ENCODE measurements at regions not wholly inside any gene's neighbourhood (a gene's known extent, or its start where the extent isn't known, plus 50 kb on each side); places are given as distances from the start of the nearest gene placed in this dataset.

DNA sequence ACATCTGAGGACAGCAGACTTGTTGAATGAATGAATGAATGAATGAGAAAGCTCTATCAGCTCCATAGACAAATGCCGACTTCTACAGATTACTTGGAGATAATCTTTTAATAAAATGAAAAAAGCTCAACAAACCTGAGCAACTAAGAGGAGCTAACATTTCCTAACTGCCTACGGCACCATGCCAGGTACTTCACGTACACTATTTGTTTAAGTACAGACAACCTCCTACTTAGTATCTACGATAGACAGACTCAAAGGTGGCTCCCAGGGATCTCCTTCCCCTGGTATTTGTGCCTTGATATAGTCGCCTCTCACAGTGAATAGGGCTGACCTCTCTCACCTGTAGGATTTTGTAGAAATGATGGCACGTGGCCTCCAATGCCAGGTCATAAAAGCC is 412.2 kb upstream of the FAT1 start:
- no peak for DNase-seq

DNA sequence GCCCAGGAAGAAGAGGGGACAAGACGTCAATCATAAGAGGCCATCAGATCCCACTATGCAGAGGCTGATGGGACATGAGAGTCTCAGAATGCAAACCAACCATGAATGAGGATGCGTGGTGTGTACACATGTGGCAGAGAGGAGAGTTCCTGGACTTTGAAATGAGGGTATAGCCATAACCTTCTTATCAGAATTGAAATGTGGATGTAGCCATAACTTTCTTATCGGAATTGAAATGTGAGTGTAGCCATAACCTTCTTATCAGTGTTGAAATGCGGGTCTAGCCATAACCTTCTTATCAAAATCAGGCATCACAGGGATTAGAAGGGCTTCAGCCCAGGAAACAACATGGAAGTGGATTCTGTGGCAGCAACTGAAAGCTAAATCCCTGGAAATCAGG is 415.5 kb upstream of the FAT1 start:
- no peak for DNase-seq

DNA sequence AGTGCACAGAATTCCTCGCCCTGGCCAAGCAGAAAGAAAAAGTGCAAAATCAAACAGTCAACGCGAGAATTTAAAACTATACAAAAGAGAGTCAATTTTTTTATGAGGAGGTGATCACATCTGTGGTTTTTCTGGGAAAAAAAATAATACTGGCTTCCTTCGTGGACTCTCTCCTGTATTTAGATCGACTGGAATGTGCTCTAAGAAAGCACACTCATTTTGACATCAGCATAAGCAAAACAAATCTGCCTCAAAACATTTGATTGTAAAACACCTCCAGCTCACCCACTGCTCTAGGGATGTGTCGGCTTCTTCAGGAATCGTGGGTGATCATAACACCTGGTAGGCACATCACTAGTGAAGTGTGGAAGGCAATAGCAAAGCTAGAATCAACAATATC is 417.4 kb upstream of the FAT1 start:
- no peak for DNase-seq

DNA sequence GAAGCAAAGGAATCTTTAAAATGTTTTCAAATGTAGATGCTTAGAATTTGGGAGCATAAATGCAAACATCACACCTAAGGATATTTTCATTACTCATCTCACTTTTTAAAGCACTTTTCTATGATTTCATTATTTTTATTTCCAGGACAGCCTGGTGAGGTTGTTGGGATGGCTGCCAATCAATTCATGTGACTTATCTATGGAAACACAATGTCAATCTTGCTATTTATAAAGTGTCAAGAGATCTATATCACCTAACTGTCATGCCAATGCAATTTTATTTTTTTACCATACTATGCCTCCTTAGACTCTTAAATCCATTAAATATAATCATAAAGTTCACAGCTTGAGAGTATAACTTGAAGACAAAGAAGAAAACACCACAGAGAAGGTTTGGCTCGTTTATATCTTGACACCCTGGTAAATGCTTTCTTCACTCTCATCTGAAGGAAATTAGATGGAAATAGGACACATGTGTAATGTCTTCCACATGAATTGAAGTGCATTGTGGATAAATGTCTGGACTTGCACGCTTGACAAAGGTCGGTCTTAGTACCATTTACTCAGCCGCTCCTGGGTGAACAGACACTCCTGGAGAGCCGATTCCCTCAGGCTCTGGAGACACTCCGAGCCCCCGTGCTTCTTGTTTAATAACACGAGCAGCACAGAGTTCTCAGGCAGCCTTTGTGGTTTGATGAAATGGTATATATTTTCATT is 425.7 kb upstream of the FAT1 start:
- no peak for DNase-seq

DNA sequence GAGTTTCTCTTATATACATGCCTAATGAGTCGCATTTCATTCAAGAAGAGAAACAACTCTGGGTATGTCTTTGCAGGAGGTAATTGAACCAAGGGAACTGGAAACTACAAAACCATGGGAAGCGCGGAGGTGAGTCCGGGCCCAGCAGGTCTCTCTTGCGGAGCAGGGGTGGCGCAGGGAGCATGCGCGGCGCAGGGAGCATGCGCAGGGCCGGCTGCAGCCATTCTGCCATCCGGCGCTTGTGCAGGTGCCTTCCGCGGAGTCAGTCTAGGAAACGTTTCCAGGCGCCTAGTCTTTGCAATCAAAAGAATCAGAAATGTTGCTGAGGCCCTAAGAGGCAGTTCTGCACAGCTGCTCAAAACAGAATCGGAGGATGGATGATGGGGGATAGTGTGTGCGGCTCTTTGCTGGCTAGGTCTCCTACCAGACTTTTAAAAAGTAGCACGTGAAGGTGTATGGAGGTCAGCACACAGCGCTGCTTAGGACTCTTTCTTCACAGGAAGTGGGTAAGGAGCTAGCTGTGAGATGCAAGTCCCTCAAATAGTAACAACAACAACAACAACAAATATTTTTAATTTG is 433.8 kb upstream of the FAT1 start:
- DNase-seq, result no peak

DNA sequence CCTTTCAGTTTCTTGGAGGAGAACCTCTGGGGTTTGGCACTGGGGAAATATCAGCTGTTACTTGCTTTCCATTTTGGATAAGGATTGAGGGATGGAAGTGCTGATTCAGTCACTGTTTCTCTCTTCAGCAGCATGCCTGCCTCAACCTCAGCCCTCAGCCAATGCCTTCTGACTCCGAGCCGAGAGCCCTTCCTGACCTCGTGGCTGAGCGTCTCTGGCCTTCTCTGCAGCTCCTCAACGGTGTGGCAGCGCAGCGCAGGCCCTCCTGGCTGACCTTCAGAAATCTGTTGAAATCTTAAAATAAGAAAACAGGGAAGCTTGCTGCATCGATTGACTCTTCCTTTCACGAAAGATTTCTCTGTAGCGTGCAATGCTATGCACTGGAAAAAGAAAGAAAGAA is 434.3 kb upstream of the FAT1 start:
- no peak for DNase-seq

DNA sequence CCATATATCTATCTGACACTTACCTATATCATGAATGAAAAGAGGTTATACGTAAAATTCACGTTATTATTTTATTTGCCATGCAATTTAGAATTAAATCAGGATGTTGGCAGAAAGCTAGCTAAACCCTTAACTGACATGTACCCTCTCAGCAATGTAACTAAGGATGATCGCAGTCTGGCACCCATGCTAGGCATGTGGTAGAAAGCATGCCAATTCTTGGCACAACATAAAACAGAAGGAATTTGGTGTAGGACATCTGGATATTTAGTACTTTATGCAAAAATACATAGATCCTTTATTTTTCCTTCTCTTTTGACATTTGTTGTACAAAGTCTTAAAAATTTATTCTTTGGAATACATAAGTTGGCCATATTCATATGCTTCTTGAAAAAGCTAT is 436.8 kb upstream of the FAT1 start:
- DNase-seq, result no peak

DNA sequence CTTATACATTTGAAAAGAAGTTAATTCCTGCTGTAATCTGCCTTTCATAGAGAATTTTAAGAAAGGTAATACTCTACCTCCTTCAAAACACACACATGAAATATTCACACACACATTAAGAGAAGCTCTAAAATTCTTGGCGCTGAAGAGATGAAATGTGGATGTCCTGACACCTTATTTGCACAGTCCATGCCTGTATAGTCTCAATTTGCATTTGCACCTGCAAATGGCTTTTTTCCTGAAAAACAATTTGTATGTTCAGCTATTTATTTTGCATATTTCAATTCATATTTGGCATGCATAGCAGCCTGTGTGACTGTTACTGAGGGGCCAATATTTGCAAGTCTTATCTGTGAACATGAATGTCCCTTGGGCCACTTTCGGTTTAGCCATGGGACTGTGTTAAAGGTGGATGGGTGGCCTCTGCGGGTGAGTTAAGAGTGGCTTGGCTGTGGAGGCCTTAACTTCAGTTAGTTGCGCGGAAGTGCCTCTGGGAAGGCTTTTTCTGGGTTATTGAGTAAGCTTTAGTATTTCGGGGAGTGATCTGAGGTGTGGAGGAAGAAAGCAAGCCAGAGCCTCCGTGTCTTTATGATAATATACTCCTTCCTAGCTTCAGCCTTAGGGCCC is 443.3 kb upstream of the FAT1 start:
- DNase-seq, result no peak

DNA sequence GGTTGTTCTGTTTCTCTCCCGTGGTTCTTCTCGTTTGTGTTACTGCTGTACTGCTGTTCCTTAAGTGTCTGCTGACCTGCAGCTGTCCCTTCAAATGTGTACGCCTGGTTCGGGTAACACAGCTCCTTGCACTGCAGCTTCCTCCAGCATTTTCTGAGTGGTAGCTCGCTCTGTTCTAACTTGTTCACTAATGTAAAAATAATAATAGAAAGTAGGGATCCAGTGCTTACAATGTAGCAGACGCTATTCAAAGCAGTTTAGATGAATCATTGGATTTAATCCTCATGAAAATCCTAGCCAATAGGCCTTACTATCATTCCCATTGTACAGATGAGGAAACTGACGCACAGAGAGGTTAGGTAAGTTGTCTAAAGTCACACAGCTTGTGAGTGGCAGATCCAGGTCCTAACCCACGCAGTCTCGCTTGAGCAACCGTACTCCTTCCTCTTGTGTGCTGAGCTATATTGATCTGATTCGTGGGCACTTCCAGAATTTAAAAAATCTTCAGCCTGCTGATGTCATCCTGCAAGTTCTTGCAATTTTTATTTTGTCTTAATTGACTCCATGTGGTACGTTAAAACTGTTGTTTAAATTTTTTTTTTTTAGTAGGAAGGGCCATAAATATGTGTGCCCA is 448.2 kb upstream of the FAT1 start:
- DNase-seq, result no peak

DNA sequence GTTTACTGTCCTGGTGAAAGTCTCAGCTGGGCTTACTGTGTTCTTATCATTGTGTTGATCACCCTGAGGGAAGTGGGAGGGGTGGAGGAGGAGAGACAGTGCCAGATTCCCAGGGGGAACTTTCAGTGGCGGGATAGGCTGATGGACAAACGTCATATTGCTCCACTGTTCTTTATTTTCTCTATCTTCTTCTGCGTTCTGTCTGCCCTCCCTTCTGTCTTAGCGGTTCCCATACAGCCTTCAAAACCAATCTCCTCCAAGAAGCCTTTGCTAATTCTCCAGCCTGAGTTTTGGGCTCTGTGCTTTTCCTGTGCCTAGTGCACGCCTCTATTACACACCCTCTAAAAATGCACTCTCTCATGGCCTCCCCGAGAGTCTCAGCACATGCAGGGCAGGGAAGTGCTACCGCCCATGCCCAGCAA is 448.7 kb upstream of the FAT1 start:
- no peak for DNase-seq

DNA sequence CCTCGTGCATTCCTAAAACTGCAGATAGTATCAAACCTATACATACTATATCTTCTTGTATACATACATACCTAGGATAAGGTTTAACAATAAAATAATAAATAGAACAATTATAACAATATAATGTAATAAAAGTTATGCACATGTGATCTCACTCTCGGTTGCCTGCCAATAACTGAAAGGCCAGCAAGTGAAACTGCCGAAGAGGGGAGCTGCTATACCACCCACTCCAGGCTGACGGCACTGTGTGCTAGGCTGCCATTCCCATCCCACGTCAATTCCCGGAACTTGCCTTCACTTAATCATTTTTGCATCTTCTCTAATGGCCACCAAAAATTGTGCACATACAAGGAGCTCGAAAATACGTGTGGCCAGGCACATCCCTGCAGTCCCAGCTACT is 451.1 kb upstream of the FAT1 start:
- no peak for DNase-seq

DNA sequence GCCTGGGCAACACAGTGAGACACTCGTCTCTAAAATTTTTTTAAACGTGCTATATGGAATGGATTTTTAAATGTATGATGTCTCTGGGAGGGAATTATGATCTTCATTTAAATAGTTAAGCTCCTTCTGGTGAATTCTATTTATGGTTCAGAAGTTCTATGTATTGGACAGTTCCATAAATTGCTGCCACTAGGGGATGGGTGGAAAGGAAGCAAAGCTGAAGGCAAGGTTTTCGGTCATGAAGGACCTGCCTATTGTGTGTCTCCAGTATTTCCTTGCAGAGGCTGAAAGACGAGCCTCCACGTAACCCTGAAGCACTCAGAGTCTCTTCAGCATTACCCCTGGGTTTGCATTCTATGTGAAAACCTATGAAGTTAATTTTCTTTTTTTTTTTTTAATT is 451.5 kb upstream of the FAT1 start:
- DNase-seq, result no peak

DNA sequence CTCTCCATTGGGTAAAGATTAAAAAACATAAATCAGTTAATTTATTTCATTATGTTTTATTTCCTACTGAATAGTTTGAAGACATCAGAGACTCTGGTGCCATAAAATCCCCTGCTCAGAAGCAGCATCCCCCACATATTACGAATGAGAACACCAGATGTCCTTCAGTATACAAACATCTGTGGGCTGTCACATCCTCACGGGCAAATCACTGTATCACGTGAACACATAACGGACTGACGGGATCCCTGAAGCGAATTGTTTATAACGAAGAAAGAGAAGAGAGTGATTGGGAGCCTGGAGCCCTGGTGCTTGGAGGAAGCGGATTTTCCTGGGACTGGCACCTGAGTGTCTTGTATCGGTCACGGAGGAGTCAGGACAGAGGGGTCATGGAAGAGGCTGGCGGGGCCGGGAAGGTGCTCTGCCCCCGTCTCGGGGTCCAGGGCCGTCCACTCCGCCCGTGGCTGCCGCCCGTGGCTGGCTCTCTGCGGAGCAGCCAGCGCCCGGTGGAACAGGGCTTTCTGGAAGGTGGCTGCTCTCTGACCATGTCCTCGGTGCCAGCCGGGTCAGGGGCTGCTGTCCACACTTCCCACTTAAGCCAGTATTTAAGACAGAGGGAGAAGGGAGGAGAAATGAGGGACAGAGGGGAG is 452.7 kb upstream of the FAT1 start:
- DNase-seq, result no peak

DNA sequence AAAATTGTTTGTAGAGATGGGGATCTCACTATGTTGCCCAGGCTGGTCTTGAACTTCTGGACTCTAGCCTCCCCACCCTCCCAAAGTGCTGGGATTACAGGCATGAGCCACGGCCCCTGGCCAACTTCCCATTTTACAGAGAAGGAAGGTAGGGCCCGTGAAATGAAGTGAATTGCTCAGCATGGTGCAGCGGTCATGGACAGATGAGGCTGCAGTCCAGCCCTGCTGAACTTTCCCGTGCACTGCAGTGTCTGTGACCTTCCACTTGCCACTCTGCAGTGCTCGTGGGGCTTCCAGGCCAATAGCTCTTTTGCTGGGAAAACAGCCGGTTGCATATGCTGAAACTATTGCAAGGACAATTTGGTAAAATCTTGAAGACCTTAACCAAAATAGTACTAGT is 454.4 kb upstream of the FAT1 start:
- DNase-seq, result no peak

DNA sequence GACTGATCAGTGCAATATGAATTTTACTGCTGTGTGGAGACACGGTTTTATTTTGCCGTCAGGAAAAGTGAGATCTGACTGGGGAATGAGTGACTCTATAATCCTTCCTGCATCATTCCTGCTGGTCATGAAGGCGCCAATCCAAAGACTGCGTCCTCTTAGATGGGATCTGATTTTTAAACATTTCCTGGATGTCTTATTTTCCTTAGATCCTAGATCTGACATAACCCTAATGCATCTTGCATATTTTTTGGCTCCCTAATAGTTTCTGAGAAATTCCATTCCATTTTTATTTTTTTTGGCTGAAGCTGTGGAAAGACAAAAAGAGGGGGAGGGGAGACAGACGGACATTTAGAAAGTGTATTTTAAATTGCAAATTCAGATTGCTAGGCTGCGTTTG is 454.9 kb upstream of the FAT1 start:
- DNase-seq, result no peak

DNA sequence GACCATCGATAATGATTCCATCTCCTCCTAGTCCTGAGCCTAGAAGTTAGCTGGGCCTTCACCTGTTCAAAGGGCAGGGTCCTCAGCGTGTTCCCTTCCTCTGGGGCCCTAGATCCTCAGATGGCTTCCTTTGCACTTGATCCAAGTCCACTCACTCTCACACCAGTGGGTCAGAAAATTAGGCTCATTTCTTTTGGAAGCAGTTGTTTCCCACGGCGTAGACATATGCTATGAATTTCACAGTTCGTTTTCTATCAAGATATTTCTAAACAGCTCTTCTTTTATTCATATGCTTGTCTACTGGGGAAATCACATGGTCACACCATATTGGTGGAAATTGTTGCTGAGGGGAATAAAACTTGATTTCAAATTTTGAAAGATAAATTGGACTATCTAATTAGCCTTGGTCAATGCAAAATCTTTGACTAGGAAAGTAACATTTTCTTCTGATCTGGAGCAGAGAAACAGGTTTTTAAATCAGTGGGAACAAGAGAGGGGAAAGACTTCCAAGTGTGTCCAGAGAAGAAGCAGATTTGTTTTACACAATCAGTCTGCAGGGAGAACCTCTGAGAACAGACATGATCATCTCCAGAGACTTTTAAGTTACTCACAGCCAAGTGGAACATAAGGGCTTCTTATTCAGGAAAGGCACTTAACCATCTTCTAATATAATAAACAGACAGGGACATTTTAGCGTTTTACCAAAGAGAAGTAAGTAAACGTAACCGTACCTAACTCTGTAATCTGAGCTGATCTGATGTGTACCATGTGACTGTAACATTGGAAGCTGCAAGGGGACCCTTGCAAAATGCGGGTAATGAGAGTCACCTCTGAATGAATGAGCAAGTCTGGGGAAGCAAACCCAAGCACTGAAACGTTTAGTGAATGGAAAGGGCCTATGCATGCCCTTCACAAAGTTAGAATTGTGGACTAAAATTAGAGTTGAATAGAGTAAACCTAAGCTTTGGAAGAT is 455.7 kb upstream of the FAT1 start:
- DNase-seq, result no peak

DNA sequence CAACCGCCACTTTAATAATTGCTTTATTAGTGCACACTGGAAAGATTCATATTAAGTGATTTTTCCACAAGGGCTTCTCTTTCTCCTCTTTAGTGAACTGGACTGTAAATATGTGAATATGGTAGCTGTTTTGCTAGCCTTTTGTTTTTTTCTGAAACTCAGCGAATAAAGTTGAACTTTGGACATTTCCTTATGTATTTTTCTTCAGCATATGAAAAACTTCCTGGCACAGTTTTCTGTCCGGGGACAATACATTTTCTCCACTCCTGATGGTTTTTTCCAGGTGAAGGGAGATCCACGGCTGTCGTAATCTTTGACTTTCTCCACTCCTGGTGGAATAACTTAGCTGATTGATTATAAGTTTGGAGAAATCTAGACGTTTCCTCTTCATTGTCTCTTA is 457.4 kb upstream of the FAT1 start:
- no peak for DNase-seq

DNA sequence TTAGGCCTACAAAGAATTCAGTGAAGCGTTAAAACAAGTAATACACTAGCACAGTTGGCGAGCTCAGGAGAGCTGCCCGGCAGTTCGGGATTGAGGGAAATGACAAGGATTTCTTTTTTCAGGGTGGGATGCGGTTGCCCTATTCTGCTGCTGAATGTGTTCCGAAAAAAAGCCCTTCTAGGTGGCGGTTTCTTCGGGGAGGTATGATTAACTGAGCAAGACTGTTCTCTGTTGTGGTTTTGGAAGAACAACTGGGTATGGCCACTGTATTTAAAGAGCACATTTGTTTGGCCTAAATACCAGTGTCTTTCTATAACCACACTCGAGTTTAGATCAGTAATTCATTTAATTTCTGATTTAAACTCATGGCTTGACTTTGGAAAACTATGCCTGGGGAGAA is 459.7 kb upstream of the FAT1 start:
- no peak for DNase-seq

DNA sequence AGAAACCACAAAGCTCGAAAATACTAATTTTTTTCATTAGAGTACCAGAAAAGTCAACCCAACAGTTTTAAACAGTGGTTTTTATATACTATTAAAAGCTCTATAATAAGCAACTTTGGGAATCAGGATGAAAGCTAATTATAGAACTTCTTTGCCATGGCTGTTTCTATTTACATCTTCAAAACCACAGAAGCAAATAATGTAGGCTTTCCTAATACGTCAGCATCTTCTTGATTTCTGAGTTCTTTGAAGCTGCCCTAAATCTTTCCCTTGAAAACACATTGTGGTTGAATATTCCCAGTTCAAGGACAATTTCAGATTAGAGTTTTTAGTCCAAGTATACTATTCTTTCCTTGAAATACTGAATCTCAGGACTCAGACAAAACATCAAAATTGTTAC is 460.2 kb upstream of the FAT1 start:
- DNase-seq, result no peak

DNA sequence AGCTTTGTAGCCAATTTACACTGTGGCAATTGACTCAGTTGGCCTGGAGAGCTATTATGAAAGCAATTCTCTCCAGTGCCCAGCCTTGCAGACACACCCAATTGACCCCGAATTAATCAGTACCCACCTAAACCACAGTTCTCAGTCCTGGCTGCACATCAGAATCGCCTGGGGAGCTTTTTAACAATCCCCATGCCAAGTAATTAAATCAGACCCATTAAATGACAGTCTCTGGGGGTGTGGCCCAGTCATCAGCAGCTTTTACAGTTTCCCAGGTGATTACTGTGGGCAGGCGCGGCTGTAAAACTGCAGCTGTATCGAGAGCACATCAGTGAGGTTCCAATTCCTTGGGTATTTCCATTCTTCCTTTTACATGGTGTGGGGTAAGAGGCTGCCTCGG is 460.9 kb upstream of the FAT1 start:
- DNase-seq, result no peak

DNA sequence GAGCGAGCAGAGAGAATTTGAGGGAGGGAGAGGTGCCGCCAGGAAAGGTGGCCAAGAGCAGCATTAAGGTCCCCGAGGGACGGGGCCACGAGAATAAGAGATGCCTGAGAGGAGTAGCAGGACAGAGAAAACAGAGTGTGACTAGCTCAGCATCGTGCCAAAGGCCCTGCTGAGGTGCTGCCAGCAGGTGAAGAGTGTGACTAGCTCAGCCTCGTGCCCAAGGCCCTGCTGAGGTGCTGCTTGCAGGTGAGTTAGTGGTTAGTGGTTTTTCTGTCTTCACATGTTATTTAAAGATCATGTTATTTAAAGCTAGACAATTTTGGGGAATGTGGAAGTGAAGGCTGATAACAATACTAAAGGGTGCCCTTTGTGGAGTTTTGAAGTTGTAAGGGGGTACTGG is 464.5 kb upstream of the FAT1 start:
- no peak for DNase-seq

DNA sequence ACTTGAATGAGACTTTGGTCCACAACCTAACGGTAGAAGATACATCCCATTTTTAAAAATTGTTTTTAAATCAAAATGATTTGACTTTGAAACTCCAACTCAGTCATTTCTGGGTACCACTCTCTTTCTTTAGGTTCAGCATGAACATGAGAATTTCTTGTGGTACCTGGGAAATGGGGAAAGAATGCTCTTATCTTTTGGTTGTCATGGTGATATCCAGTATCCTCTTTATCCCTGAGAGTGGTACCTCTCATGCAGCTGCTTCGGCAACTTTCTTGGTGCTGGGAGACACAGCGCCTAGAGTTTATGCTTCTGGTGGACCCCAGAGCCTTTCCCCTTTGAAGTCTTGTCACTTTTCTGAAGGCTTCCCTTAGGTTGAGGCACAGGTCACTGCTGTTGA is 465.1 kb upstream of the FAT1 start:
- DNase-seq, result no peak

DNA sequence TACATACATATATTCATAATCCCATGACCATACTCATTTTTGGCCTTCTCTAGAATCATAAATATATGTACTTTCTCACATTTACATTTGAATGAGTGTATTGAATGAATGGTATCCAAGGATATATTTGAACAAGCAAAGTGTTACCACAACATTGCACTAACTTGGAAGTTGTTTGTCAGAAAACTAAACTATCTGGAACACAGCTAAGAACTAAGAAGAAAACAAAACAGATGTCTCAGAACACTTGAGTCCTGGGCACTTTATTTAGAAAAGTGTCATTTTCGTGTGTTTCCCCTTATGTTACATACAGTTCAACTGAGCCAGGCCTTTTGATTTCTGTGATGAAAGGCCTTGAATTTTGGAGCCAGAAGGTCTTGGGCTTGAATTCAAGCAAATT is 466.7 kb upstream of the FAT1 start:
- DNase-seq, result no peak

Measured in CD4-positive, alpha-beta T cell treated with Interleukin-17A for 1 hour (primary cell).